ENCODE measurements at regions not wholly inside any gene's neighbourhood (a gene's known extent, or its start where the extent isn't known, plus 50 kb on each side); places are given as distances from the start of the nearest gene placed in this dataset.

- Histone ChIP-seq H3K27ac (no peak overlapping the region), H3K4me3 (no peak overlapping the region), H3K9me3 (peaks cover 0 to 8% (median 0%) of the 10 kb centered on the region in 4 donors), H3K36me3 (no peaks in the 10 kb centered on the region), H3K27me3 (no peaks in the 10 kb centered on the region), H3K4me1 (no peaks in the 10 kb centered on the region)
- no peak for TF ChIP-seq EP300 (IDR thresholded peaks at IDR 0.05)
- no peak for TF ChIP-seq CTCF (IDR thresholded peaks at IDR 0.05)
- TF ChIP-seq POLR2A (IDR thresholded peaks at IDR 0.05), result no peak
- no peak for DNase-seq (ENCODE audit: low spot score in 2 of 2)
- WGBS, 2 donors, result 93 to 94% methylated on average over 4 of the region's 4 CpGs
These were observed 547.5 kb downstream of the VRK1 start for GRCh38 chr14:97344666-97345065.

GRCh38 chr14:97346675-97347074 lies 549.5 kb downstream of the VRK1 start:
- Histone ChIP-seq H3K9me3 (no peaks in the 10 kb centered on the region), H3K4me1 (no peaks in the 10 kb centered on the region), H3K36me3 (no peaks in the 10 kb centered on the region), H3K4me3 (no peak overlapping the region), H3K27me3 (no peaks in the 10 kb centered on the region), H3K27ac (no peak overlapping the region)
- TF ChIP-seq CTCF (IDR thresholded peaks at IDR 0.05) (no peak), POLR2A (IDR thresholded peaks at IDR 0.05) (no peak), EP300 (IDR thresholded peaks at IDR 0.05) (no peak)
- WGBS, 2 donors, result 76 to 96% methylated on average over 3 of the region's 3 CpGs
- DNase-seq (ENCODE audit: low spot score in 2 of 2), result no peak

GRCh38 chr14:97349463-97349862 lies 552.3 kb downstream of the VRK1 start:
- no peak overlapping the region for H3K27ac ChIP-seq
- WGBS, 2 donors, result 40 to 44% methylated on average over 3 of the region's 3 CpGs
- no peaks in the 10 kb centered on the region for H3K4me1 ChIP-seq
- no peak for DNase-seq (ENCODE audit: low spot score in 2 of 2)
- no peaks in the 10 kb centered on the region for H3K36me3 ChIP-seq
- no peak overlapping the region for H3K4me3 ChIP-seq
- no peaks in the 10 kb centered on the region for H3K27me3 ChIP-seq
- H3K9me3 ChIP-seq, result no peaks in the 10 kb centered on the region
- TF ChIP-seq POLR2A (IDR thresholded peaks at IDR 0.05), result no peak
- TF ChIP-seq CTCF (IDR thresholded peaks at IDR 0.05), result no peak
- TF ChIP-seq EP300 (IDR thresholded peaks at IDR 0.05), result no peak

GRCh38 chr14:97349946-97350345 lies 552.8 kb downstream of the VRK1 start:
- WGBS, 2 donors, result 59 to 67% methylated on average over 3 of the region's 3 CpGs
- no peak for TF ChIP-seq POLR2A (IDR thresholded peaks at IDR 0.05)
- no peak for TF ChIP-seq EP300 (IDR thresholded peaks at IDR 0.05)
- TF ChIP-seq CTCF (IDR thresholded peaks at IDR 0.05), result no peak
- no peak for DNase-seq (ENCODE audit: low spot score in 2 of 2)
- H3K36me3 ChIP-seq, result no peaks in the 10 kb centered on the region
- no peaks in the 10 kb centered on the region for H3K9me3 ChIP-seq
- H3K4me1 ChIP-seq, result no peaks in the 10 kb centered on the region
- H3K4me3 ChIP-seq, result no peak overlapping the region
- no peak overlapping the region for H3K27ac ChIP-seq
- H3K27me3 ChIP-seq, result no peaks in the 10 kb centered on the region

- no peak overlapping the region for H3K4me3 ChIP-seq
- WGBS, 2 donors, result 88 to 91% methylated on average over 2 of the region's 2 CpGs
- no peaks in the 10 kb centered on the region for H3K9me3 ChIP-seq
- H3K27ac ChIP-seq, result no peak overlapping the region
- TF ChIP-seq CTCF (IDR thresholded peaks at IDR 0.05), result no peak
- TF ChIP-seq POLR2A (IDR thresholded peaks at IDR 0.05), result no peak
- TF ChIP-seq EP300 (IDR thresholded peaks at IDR 0.05), result no peak
- H3K36me3 ChIP-seq, result no peaks in the 10 kb centered on the region
- H3K4me1 ChIP-seq, result no peaks in the 10 kb centered on the region
- DNase-seq (ENCODE audit: low spot score in 2 of 2), result no peak
- no peaks in the 10 kb centered on the region for H3K27me3 ChIP-seq
These were observed 553.2 kb downstream of the VRK1 start for GRCh38 chr14:97350415-97350814.
